Calu3 (cell line): ENCODE measurements at regions not wholly inside any gene's neighbourhood (a gene's known extent, or its start where the extent isn't known, plus 50 kb on each side); places are given as distances from the start of the nearest gene placed in this dataset.

ENCODE experiments used
- BruUV-seq: library from RNA; stranded (reverse); fragments of 400-500 nt; replicated peaks from 2 replicates; lab custom pipeline; 2021; lab: Mats Ljungman, UMichigan
- CTCF ChIA-PET: fragments of 300-600 bp; sonication (Branson Sonifier 250); formaldehyde crosslinking; loops from one replicate; lab custom pipeline; 2022; ENCODE audit warnings: antibody characterized with exemption; lab: Charles Lee
- DNase-seq: peaks from one replicate; pipeline ENCODE4 v3.0.0; 2022
- H3K27ac Mint-ChIP-seq: one replicate; pipeline ENCODE4 v1.8.0; 2022; ENCODE audit warnings: mixed read lengths; ENCODE audit not compliant: unreplicated experiment
- H3K27me3 Mint-ChIP-seq: one replicate; pipeline ENCODE4 v1.8.0; 2022; ENCODE audit warnings: mixed read lengths; ENCODE audit not compliant: unreplicated experiment
- H3K36me3 Mint-ChIP-seq: one replicate; pipeline ENCODE4 v1.8.0; 2022; ENCODE audit warnings: mild to moderate bottlenecking, moderate library complexity, mixed read lengths; ENCODE audit not compliant: insufficient read depth, unreplicated experiment
- H3K4me1 Mint-ChIP-seq: one replicate; pipeline ENCODE4 v1.8.0; 2022; ENCODE audit warnings: mild to moderate bottlenecking, low read depth, mixed read lengths; ENCODE audit not compliant: unreplicated experiment
- H3K4me3 Mint-ChIP-seq: one replicate; pipeline ENCODE4 v1.8.0; 2022; ENCODE audit warnings: mild to moderate bottlenecking, low read depth, moderate library complexity, mixed read lengths; ENCODE audit not compliant: unreplicated experiment
- H3K9me3 Mint-ChIP-seq: one replicate; pipeline ENCODE4 v1.8.0; 2022; ENCODE audit warnings: low read depth, mixed read lengths; ENCODE audit not compliant: unreplicated experiment
- intact Hi-C: fragments of 100-400 bp; cut with micrococcal nuclease; formaldehyde crosslinking; loops from one replicate; pipeline ENCODE4 v1.10.0; 2022; ENCODE audit not compliant: unreplicated experiment
- TF ChIP-seq, protein P1 (sequence below): fragments of 200-600 bp; IDR thresholded peaks from one replicate; pipeline ENCODE4 v1.8.0; 2022; ENCODE audit warnings: antibody characterized with exemption; ENCODE audit not compliant: unreplicated experiment

DNA sequence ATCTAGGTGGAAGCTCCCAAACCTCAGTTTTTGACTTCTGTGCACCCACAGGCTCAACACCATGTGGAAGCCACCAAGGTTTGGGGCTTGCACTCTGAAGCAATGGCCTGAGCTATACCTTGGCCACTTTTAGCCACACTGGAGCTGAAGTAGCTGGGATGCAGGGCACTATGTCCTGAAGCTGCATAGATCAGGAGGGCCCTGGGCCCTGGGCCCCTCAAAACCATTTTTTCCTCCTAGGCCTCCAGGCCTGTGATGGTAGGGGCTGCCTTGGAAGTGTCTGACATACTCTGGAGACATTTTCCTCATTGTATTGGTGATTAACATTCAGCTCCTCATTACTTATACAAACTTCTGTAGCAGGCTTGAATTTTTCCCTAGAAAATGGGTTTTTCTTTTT lies 273.7 kb downstream of the FGF9 start:
- H3K9me3 Mint-ChIP-seq: no peaks in the 10 kb centered on the region
- no TSS peak for BruUV-seq
- no peak for DNase-seq
- H3K27me3 Mint-ChIP-seq: peaks cover 12% of the 10 kb centered on the region
- H3K4me3 Mint-ChIP-seq: no peak overlapping the region
- CTCF ChIA-PET: no interaction called here
- H3K27ac Mint-ChIP-seq: no peak overlapping the region
- intact Hi-C loops: no loop called here
- no peaks in the 10 kb centered on the region for H3K4me1 Mint-ChIP-seq
- TF ChIP-seq, protein P1, sequence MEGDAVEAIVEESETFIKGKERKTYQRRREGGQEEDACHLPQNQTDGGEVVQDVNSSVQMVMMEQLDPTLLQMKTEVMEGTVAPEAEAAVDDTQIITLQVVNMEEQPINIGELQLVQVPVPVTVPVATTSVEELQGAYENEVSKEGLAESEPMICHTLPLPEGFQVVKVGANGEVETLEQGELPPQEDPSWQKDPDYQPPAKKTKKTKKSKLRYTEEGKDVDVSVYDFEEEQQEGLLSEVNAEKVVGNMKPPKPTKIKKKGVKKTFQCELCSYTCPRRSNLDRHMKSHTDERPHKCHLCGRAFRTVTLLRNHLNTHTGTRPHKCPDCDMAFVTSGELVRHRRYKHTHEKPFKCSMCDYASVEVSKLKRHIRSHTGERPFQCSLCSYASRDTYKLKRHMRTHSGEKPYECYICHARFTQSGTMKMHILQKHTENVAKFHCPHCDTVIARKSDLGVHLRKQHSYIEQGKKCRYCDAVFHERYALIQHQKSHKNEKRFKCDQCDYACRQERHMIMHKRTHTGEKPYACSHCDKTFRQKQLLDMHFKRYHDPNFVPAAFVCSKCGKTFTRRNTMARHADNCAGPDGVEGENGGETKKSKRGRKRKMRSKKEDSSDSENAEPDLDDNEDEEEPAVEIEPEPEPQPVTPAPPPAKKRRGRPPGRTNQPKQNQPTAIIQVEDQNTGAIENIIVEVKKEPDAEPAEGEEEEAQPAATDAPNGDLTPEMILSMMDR: no peak
- H3K36me3 Mint-ChIP-seq: no peaks in the 10 kb centered on the region

DNA sequence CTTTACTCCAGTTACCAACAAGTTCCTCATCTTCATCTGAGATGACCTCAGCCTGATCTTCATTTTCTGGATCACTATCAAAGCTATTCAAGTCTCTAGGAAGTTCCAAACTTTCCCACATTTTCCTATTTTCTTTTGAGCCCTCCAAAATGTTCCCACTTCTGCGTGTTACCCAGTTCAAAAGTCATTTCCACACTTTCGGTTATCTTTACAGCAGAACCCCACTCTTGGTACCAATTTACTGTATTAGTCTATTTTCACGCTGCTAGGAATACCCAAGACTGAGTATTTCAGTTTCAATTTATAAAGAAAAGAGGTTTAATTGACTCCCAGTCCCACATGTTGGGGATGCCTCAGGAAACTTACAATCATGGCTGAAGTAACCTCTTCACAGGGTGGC lies 274.3 kb downstream of the FGF9 start:
- DNase-seq: no peak
- no TSS peak for BruUV-seq
- no peak overlapping the region for H3K4me3 Mint-ChIP-seq
- CTCF ChIA-PET: no interaction called here
- TF ChIP-seq, protein P1: no peak
- H3K27me3 Mint-ChIP-seq: peaks cover 12% of the 10 kb centered on the region
- no peaks in the 10 kb centered on the region for H3K4me1 Mint-ChIP-seq
- H3K9me3 Mint-ChIP-seq: no peaks in the 10 kb centered on the region
- no peaks in the 10 kb centered on the region for H3K36me3 Mint-ChIP-seq
- no peak overlapping the region for H3K27ac Mint-ChIP-seq
- intact Hi-C loops: no loop called here

DNA sequence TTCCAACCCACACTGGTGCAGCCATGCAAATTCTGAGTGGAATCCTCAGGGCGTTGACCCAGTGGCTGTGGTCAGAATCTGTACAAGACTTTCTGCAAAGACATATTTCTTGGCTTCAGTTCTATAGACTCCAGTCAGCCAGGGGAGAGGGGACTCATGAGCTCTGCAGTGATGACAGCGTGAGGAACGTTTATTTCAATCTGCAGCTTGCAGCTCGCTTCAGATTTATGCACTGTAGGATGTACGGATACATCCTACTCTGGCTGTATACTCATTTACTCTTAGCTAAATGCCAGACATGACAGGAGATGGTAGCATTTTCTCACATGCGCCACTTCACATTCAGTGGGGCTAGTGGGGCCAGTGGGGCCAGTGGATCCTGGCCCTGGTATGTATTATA lies 276.1 kb downstream of the FGF9 start:
- Mint-ChIP-seq H3K27me3 (peaks cover 12% of the 10 kb centered on the region), H3K36me3 (no peaks in the 10 kb centered on the region), H3K4me3 (no peak overlapping the region), H3K27ac (no peak overlapping the region), H3K9me3 (peaks cover 2% of the 10 kb centered on the region), H3K4me1 (no peaks in the 10 kb centered on the region)
- DNase-seq: no peak
- CTCF ChIA-PET: interaction anchor here (0.6 kb wide), 1 partner anchor 25 kb away, joined by 11 read pairs; no protein-coding TSS in a partner anchor
- intact Hi-C loops: no loop called here
- no TSS peak for BruUV-seq
- TF ChIP-seq, protein P1: no peak

DNA sequence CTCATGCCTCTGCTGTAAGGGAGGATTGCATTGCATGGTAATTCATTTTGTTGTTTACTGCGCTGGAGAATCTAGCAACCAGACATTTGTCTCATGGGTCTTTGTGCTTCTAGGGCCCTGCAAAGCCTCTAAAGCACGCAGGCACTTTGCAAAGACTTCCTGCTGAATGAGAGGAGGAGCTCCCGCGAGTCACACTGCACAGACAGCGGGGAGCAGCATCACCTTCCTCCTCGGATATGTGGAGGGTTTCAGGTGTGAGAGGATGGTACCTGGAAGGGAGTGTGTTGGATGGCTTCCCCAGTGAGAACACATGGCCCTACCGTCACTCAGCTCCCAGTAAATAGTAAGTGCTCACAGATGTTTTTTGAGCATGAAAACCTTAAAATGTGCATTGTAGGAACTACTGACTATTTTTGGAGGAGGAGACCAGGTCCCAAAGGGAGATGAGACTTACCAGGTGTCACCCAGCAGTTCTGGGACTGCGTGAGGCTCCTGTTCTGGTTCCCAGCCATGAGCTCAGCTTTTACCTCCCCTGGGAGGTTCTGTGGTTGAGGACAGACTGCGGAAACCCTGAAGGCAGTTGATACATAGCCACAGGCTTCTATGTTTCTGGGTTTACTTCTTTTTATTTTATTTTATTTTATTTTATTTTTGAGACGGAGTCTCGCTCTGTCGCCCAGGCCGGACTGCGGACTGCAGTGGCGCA lies 278.0 kb downstream of the FGF9 start:
- Mint-ChIP-seq H3K4me1 (no peaks in the 10 kb centered on the region), H3K9me3 (peaks cover 2% of the 10 kb centered on the region), H3K27me3 (peaks cover 12% of the 10 kb centered on the region), H3K36me3 (no peaks in the 10 kb centered on the region), H3K27ac (no peak overlapping the region), H3K4me3 (no peak overlapping the region)
- TF ChIP-seq, protein P1: no peak
- BruUV-seq: no TSS peak
- CTCF ChIA-PET: no interaction called here
- no peak for DNase-seq
- intact Hi-C loops: no loop called here
